ENCODE measurements at regions not wholly inside any gene's neighbourhood (a gene's known extent, or its start where the extent isn't known, plus 50 kb on each side); places are given as distances from the start of the nearest gene placed in this dataset.
"Not testable (repeated sequence)": the region's sequence is repeated elsewhere in the genome, so short reads cannot be mapped to it uniquely, and the experiment has no call there.

GRCh38 chr10:29725133-29725720 is 90.5 kb upstream of the SVIL start:
- no peak for DNase-seq (ENCODE audit: low spot score)

GRCh38 chr10:29723726-29724125 is 89.0 kb upstream of the SVIL start:
- DNase-seq (ENCODE audit: low spot score), result no peak

GRCh38 chr10:29722777-29723176 is 88.0 kb upstream of the SVIL start:
- DNase-seq (ENCODE audit: low spot score), result no peak

- no peak for DNase-seq (ENCODE audit: low spot score)
Measured at GRCh38 chr10:29720149-29720548, 85.4 kb upstream of the SVIL start.

GRCh38 chr10:29719281-29719675 is 84.5 kb upstream of the SVIL start:
- no peak for DNase-seq (ENCODE audit: low spot score)

GRCh38 chr10:29715296-29715695 is 80.5 kb upstream of the SVIL start:
- no peak for DNase-seq (ENCODE audit: low spot score)

GRCh38 chr10:29714096-29714874 is 79.5 kb upstream of the SVIL start:
- no peak for DNase-seq (ENCODE audit: low spot score)

GRCh38 chr10:29713450-29713849 is 78.7 kb upstream of the SVIL start:
- no peak for DNase-seq (ENCODE audit: low spot score)

GRCh38 chr10:29712108-29712507 is 77.3 kb upstream of the SVIL start:
- DNase-seq (ENCODE audit: low spot score), result no peak

GRCh38 chr10:29710128-29710527 is 75.4 kb upstream of the SVIL start:
- no peak for DNase-seq (ENCODE audit: low spot score)

GRCh38 chr10:29709484-29710002 is 74.8 kb upstream of the SVIL start:
- no peak for DNase-seq (ENCODE audit: low spot score)

- no peak for DNase-seq (ENCODE audit: low spot score)
Measured at GRCh38 chr10:29703271-29703670, 68.5 kb upstream of the SVIL start.

- no peak for DNase-seq (ENCODE audit: low spot score)
Measured at GRCh38 chr10:29702273-29703164, 67.7 kb upstream of the SVIL start.

- no peak for DNase-seq (ENCODE audit: low spot score)
Measured at GRCh38 chr10:29701306-29701705, 66.5 kb upstream of the SVIL start.

- no peak for DNase-seq (ENCODE audit: low spot score)
Measured at GRCh38 chr10:29699621-29700020, 64.8 kb upstream of the SVIL start.

GRCh38 chr10:29698773-29699490 is 64.2 kb upstream of the SVIL start:
- no peak for DNase-seq (ENCODE audit: low spot score)

GRCh38 chr10:29696581-29696980 is 61.8 kb upstream of the SVIL start:
- DNase-seq (ENCODE audit: low spot score), result not testable (repeated sequence)

GRCh38 chr10:29694121-29694520 is 59.4 kb upstream of the SVIL start:
- no peak for DNase-seq (ENCODE audit: low spot score)

- DNase-seq (ENCODE audit: low spot score), result no peak
Measured at GRCh38 chr10:29692121-29692539, 57.4 kb upstream of the SVIL start.

- DNase-seq (ENCODE audit: low spot score), result no peak
Measured at GRCh38 chr10:29691564-29692072, 56.8 kb upstream of the SVIL start.

GRCh38 chr10:29689001-29689400 is 54.2 kb upstream of the SVIL start:
- DNase-seq (ENCODE audit: low spot score), result no peak

GRCh38 chr10:29688230-29688661 is 53.5 kb upstream of the SVIL start:
- peak; percentile 16 for DNase-seq (ENCODE audit: low spot score)
